ENCODE measurements at regions not wholly inside any gene's neighbourhood (a gene's known extent, or its start where the extent isn't known, plus 50 kb on each side); places are given as distances from the start of the nearest gene placed in this dataset.

DNA sequence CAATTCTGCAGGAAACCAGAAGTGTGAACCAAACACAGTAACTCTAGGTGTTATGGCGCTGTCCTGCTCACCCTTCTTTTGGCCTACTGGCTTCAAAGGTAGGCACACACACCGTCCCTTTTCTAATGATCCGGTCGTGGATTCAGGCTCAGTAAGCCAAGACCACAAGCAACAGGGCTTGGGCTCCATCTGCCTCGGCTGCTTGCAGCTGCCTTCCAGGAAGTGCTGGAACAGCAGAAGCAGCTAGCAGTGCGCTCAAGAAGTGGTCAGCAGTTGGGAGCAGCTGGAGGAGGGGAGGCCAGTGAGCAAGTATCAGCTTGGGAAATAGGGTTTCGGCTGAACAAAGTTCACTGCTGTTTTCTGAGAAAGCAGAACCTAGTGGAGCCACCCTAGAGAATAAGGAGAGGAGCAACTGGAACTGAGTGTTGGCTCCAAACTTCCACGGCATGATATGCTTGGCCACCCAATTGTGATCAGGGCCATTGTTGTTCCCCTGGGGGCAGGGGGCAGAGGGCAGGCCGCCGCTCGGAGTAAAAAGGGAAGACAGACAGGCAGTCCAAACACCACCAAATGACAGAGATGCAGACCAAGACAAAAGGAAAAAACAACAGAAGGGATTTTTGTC, 173.4 kb downstream of the TOMM20 start (continued):
- no peak for TF ChIP-seq EP400 (IDR thresholded peaks at IDR 0.05)
- TF ChIP-seq, protein P1, sequence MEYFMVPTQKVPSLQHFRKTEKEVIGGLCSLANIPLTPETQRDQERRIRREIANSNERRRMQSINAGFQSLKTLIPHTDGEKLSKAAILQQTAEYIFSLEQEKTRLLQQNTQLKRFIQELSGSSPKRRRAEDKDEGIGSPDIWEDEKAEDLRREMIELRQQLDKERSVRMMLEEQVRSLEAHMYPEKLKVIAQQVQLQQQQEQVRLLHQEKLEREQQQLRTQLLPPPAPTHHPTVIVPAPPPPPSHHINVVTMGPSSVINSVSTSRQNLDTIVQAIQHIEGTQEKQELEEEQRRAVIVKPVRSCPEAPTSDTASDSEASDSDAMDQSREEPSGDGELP (CRISPR knock-in tag; IDR thresholded peaks at IDR 0.05; ENCODE audit: borderline replicate concordance), result peak; percentile 55; the same call in 1 of the 2 replicates
- TF ChIP-seq KDM5B (IDR thresholded peaks at IDR 0.05; ENCODE audit: insufficient replicate concordance, low read depth, low read length), result no peak
- no peak for TF ChIP-seq PHB2 (IDR thresholded peaks at IDR 0.05; ENCODE audit: low read depth)
- TF ChIP-seq ZNF23 (CRISPR knock-in tag; IDR thresholded peaks at IDR 0.05), result no peak
- no peak for TF ChIP-seq NFYB (IDR thresholded peaks at IDR 0.05; ENCODE audit: extremely low read depth, insufficient read length)
- TF ChIP-seq, protein P2, sequence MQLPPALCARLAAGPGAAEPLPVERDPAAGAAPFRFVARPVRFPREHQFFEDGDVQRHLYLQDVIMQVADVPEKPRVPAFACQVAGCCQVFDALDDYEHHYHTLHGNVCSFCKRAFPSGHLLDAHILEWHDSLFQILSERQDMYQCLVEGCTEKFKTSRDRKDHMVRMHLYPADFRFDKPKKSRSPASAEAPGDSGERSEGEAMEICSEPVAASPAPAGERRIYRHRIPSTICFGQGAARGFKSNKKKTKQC (CRISPR knock-in tag; IDR thresholded peaks at IDR 0.05), result no peak
- no peak for TF ChIP-seq PCBP1 (IDR thresholded peaks at IDR 0.05; ENCODE audit: low read depth, low read length, poor library complexity, severe bottlenecking)
- peak; percentile 67 for TF ChIP-seq NFRKB (IDR thresholded peaks at IDR 0.05; ENCODE audit: low read depth)
- no peak for TF ChIP-seq TCFL5 (CRISPR knock-in tag; conservative IDR thresholded peaks at IDR 0.05)
- TF ChIP-seq NR1H2 (CRISPR knock-in tag; IDR thresholded peaks at IDR 0.05), result 0 out of 2 replicates have a peak, but pooled peaks have one; percentile 11
- TF ChIP-seq ZNF589 (CRISPR knock-in tag; IDR thresholded peaks at IDR 0.05; ENCODE audit: low read depth), result 0 out of 2 replicates have a peak, but pooled peaks have one; percentile 69
- TF ChIP-seq ZNF184 (CRISPR knock-in tag; IDR thresholded peaks at IDR 0.05), result no peak
- no peak for TF ChIP-seq ATF1 (CRISPR knock-in tag; IDR thresholded peaks at IDR 0.05)
- no peak for TF ChIP-seq ATF1 (tag; IDR thresholded peaks at IDR 0.05)
- 0 out of 2 replicates have a peak, but pooled peaks have one; percentile 57 for TF ChIP-seq ELF2 (CRISPR knock-in tag; IDR thresholded peaks at IDR 0.05)
- TF ChIP-seq ZNF3 (CRISPR knock-in tag; IDR thresholded peaks at IDR 0.05), result no peak
- TF ChIP-seq, protein P3, sequence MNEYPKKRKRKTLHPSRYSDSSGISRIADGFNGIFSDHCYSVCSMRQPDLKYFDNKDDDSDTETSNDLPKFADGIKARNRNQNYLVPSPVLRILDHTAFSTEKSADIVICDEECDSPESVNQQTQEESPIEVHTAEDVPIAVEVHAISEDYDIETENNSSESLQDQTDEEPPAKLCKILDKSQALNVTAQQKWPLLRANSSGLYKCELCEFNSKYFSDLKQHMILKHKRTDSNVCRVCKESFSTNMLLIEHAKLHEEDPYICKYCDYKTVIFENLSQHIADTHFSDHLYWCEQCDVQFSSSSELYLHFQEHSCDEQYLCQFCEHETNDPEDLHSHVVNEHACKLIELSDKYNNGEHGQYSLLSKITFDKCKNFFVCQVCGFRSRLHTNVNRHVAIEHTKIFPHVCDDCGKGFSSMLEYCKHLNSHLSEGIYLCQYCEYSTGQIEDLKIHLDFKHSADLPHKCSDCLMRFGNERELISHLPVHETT (CRISPR knock-in tag; conservative IDR thresholded peaks at IDR 0.05 in 1 of 2, IDR thresholded peaks at IDR 0.05 in 1 of 2), result peak in 1 of 2 experiments; percentile 75; a peak in 1 of 4 replicates
- TF ChIP-seq, protein P4, sequence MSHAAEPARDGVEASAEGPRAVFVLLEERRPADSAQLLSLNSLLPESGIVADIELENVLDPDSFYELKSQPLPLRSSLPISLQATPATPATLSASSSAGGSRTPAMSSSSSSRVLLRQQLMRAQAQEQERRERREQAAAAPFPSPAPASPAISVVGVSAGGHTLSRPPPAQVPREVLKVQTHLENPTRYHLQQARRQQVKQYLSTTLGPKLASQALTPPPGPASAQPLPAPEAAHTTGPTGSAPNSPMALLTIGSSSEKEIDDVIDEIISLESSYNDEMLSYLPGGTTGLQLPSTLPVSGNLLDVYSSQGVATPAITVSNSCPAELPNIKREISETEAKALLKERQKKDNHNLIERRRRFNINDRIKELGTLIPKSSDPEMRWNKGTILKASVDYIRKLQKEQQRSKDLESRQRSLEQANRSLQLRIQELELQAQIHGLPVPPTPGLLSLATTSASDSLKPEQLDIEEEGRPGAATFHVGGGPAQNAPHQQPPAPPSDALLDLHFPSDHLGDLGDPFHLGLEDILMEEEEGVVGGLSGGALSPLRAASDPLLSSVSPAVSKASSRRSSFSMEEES (CRISPR knock-in tag; IDR thresholded peaks at IDR 0.05), result no peak
- TF ChIP-seq, protein P5, sequence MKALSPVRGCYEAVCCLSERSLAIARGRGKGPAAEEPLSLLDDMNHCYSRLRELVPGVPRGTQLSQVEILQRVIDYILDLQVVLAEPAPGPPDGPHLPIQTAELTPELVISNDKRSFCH (CRISPR knock-in tag; IDR thresholded peaks at IDR 0.05), result no peak
- TF ChIP-seq, protein P5 (tag; IDR thresholded peaks at IDR 0.05), result 0 out of 2 replicates have a peak, but pooled peaks have one; percentile 35
- no peak for TF ChIP-seq BCL6 (CRISPR knock-in tag; IDR thresholded peaks at IDR 0.05)
- no peak for TF ChIP-seq ZNF717 (CRISPR knock-in tag; IDR thresholded peaks at IDR 0.05)
- no peak for TF ChIP-seq ZBTB7A (IDR thresholded peaks at IDR 0.05; ENCODE audit: borderline replicate concordance, control insufficient read depth, low read depth, low read length)
- TF ChIP-seq POLR2A (conservative IDR thresholded peaks at IDR 0.05), result no peak
- no peak for TF ChIP-seq SIX5 (IDR thresholded peaks at IDR 0.05; ENCODE audit: borderline replicate concordance in 1 of 2, insufficient read depth in 1 of 2, low read depth in 1 of 2, low read length in 2 of 2)

All from K562 (cell line).